SK-N-SH treated with all-trans-retinoic acid at 6 μM for 48 hours (cell line): ENCODE measurements at regions not wholly inside any gene's neighbourhood (a gene's known extent, or its start where the extent isn't known, plus 50 kb on each side); places are given as distances from the start of the nearest gene placed in this dataset.

Source experiments
- ATAC-seq: fragments of 200-7000 bp; cut with Tn5 transposase; 3 replicates; pipeline ENCODE4 v1.9.1; 2020; ENCODE audit warnings: mild to moderate bottlenecking, moderate library complexity
- ARNTL ChIP-seq: fragments of 450-650 bp; formaldehyde crosslinking; IDR thresholded peaks from 2 replicates; pipeline ENCODE4 v1.5.0; 2020; ENCODE audit warnings: low read depth, mild to moderate bottlenecking, moderate library complexity, borderline replicate concordance
- BACH2 ChIP-seq: fragments of 250-450 bp; sonication (Bioruptor Pico); IDR thresholded peaks from 2 replicates; pipeline ENCODE4 v1.9.0; 2021; ENCODE audit warnings: mild to moderate bottlenecking, borderline replicate concordance
- CREB5 ChIP-seq: fragments of 250-450 bp; sonication (Bioruptor Pico); IDR thresholded peaks from 2 replicates; pipeline ENCODE4 v1.5.1; 2020; ENCODE audit warnings: low read depth, mild to moderate bottlenecking, moderate library complexity
- CSDC2 ChIP-seq: fragments of 250-450 bp; sonication (Bioruptor Pico); IDR thresholded peaks from 2 replicates; pipeline ENCODE4 v1.5.0; 2020; ENCODE audit warnings: mild to moderate bottlenecking, moderate library complexity
- CSRNP3 ChIP-seq: fragments of 250-450 bp; sonication (Bioruptor Pico); IDR thresholded peaks from 2 replicates; pipeline ENCODE4 v1.5.1; 2021; ENCODE audit warnings: mild to moderate bottlenecking, moderate library complexity
- ESRRG ChIP-seq: fragments of 250-450 bp; sonication (Bioruptor Pico); IDR thresholded peaks from 2 replicates; pipeline ENCODE4 v1.6.1; 2021; ENCODE audit warnings: mild to moderate bottlenecking
- GLIS3 ChIP-seq: fragments of 250-450 bp; sonication (Bioruptor Pico); IDR thresholded peaks from 2 replicates; pipeline ENCODE4 v1.5.0; 2020; ENCODE audit warnings: mild to moderate bottlenecking, moderate library complexity
- ISL1 ChIP-seq: fragments of 250-450 bp; sonication (Bioruptor Pico); IDR thresholded peaks from 2 replicates; pipeline ENCODE4 v2.1.2; 2022; ENCODE audit warnings: mild to moderate bottlenecking, moderate library complexity
- PATZ1 ChIP-seq: fragments of 250-450 bp; sonication (Bioruptor Pico); IDR thresholded peaks from 2 replicates; pipeline ENCODE4 v1.8.0; 2020; ENCODE audit warnings: mild to moderate bottlenecking, moderate library complexity, borderline replicate concordance
- PPARA ChIP-seq: fragments of 250-450 bp; sonication (Bioruptor Pico); IDR thresholded peaks from 2 replicates; pipeline ENCODE4 v1.5.0; 2020; ENCODE audit warnings: mild to moderate bottlenecking, borderline replicate concordance
- RARB ChIP-seq: fragments of 250-450 bp; sonication (Bioruptor Pico); IDR thresholded peaks from 2 replicates; pipeline ENCODE4 v1.8.0; 2021; ENCODE audit warnings: mild to moderate bottlenecking, moderate library complexity
- TCF4 ChIP-seq: fragments of 250-450 bp; sonication (Bioruptor Pico); IDR thresholded peaks from 2 replicates; pipeline ENCODE4 v1.8.0; 2021; ENCODE audit warnings: mild to moderate bottlenecking, moderate library complexity, borderline replicate concordance
- TOX ChIP-seq: fragments of 250-450 bp; sonication (Bioruptor Pico); IDR thresholded peaks from 2 replicates; pipeline ENCODE4 v1.8.0; 2021; ENCODE audit warnings: mild to moderate bottlenecking, moderate library complexity, borderline replicate concordance
- TSHZ2 ChIP-seq: fragments of 250-450 bp; sonication (Bioruptor Pico); IDR thresholded peaks from 2 replicates; pipeline ENCODE4 v1.5.0; 2020; ENCODE audit warnings: mild to moderate bottlenecking, moderate library complexity
- ZC3H10 ChIP-seq: fragments of 250-450 bp; sonication (Bioruptor Pico); IDR thresholded peaks from 2 replicates; pipeline ENCODE4 v1.5.1; 2021; ENCODE audit warnings: mild to moderate bottlenecking, moderate library complexity
- ZFP3 ChIP-seq: fragments of 250-450 bp; sonication (Bioruptor Pico); IDR thresholded peaks from 2 replicates; pipeline ENCODE4 v1.5.0; 2020; ENCODE audit warnings: mild to moderate bottlenecking, moderate library complexity
- ZFP30 ChIP-seq: fragments of 450-650 bp; formaldehyde crosslinking; IDR thresholded peaks from 2 replicates; pipeline ENCODE4 v1.5.0; 2022; ENCODE audit warnings: mild to moderate bottlenecking, moderate library complexity
- ZNF565 ChIP-seq: fragments of 450-650 bp; formaldehyde crosslinking; conservative IDR thresholded peaks from 2 replicates; pipeline ENCODE4 v1.5.0; 2020; ENCODE audit warnings: low read depth, mild to moderate bottlenecking, moderate library complexity
- ZNF70 ChIP-seq: fragments of 450-650 bp; formaldehyde crosslinking; IDR thresholded peaks from 2 replicates; pipeline ENCODE4 v1.5.0; 2020; ENCODE audit warnings: mild to moderate bottlenecking, moderate library complexity
- ZNF8 ChIP-seq: fragments of 450-650 bp; formaldehyde crosslinking; IDR thresholded peaks from 2 replicates; pipeline ENCODE4 v1.5.0; 2020; ENCODE audit warnings: mild to moderate bottlenecking, moderate library complexity
- TF ChIP-seq, protein P1 (sequence below): fragments of 250-450 bp; sonication (Bioruptor Pico); IDR thresholded peaks from 2 replicates; pipeline ENCODE4 v1.8.0; 2021; ENCODE audit warnings: low read depth, mild to moderate bottlenecking, moderate library complexity, borderline replicate concordance

DNA sequence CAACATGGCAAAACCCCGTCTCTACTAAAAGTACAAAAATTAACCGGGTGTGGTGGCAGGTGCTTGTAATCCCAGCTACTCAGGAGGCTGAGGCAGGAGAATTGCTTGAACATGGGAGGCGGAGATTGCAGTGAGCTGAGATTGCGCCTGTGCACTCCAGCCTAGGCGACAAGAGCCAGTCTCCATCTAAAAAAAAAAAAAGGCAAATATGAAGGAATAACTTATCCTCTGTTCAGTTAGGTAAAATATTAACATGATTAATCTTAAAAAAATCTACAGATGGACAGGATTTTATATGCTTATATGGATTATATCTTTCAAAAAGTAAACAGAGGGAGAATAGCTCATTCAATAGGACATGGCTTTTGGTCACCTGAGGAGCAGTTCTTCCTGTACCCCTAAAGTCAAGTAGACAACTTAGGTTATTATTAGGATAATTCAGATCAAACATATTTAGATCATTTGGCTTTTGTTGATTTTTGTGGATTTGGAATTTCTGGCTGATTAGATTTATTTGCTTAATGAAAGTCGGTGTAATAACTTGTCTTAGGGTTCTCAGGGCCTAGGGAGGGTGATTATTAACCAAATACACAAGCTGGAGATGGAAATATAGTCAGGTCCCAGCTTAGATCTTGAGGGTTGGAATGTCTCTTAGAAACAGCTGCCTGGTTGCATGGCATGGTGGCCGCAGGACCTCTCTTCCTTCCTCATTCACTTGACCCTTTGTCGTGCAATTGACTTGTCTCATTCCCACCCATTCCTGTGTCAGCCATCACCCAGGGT is 82.1 kb upstream of the ONECUT1 start:
- no peak for ATAC-seq
- TF ChIP-seq, protein P1, sequence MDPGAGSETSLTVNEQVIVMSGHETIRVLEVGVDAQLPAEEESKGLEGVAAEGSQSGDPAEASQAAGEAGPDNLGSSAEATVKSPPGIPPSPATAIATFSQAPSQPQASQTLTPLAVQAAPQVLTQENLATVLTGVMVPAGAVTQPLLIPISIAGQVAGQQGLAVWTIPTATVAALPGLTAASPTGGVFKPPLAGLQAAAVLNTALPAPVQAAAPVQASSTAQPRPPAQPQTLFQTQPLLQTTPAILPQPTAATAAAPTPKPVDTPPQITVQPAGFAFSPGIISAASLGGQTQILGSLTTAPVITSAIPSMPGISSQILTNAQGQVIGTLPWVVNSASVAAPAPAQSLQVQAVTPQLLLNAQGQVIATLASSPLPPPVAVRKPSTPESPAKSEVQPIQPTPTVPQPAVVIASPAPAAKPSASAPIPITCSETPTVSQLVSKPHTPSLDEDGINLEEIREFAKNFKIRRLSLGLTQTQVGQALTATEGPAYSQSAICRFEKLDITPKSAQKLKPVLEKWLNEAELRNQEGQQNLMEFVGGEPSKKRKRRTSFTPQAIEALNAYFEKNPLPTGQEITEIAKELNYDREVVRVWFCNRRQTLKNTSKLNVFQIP (CRISPR knock-in tag), result no peak
- TF ChIP-seq ZNF565 (no peak), ZC3H10 (CRISPR knock-in tag) (no peak), CSRNP3 (CRISPR knock-in tag) (no peak), ZFP3 (CRISPR knock-in tag) (no peak), CREB5 (CRISPR knock-in tag) (no peak), ESRRG (CRISPR knock-in tag) (no peak), PATZ1 (CRISPR knock-in tag) (no peak), ZNF8 (no peak)

GRCh38 chr15:52870015-52870414 is 79.9 kb upstream of the ONECUT1 start:
- TF ChIP-seq ZFP30 (CRISPR knock-in tag) (no peak), ARNTL (CRISPR knock-in tag) (no peak), ESRRG (CRISPR knock-in tag) (no peak), BACH2 (CRISPR knock-in tag) (no peak), ISL1 (CRISPR knock-in tag) (no peak), PATZ1 (CRISPR knock-in tag) (no peak), TCF4 (no peak), ZFP3 (CRISPR knock-in tag) (no peak), TSHZ2 (CRISPR knock-in tag) (no peak), ZNF70 (no peak), RARB (no peak), PPARA (CRISPR knock-in tag) (no peak), TOX (no peak), CSRNP3 (CRISPR knock-in tag) (no peak), GLIS3 (CRISPR knock-in tag) (no peak), CSDC2 (CRISPR knock-in tag) (no peak), ZNF565 (no peak), CREB5 (CRISPR knock-in tag) (no peak), ZNF8 (no peak)
- TF ChIP-seq, protein P1 (CRISPR knock-in tag), result no peak
- no peak for ATAC-seq
